ENCODE measurements at regions not wholly inside any gene's neighbourhood (a gene's known extent, or its start where the extent isn't known, plus 50 kb on each side); places are given as distances from the start of the nearest gene placed in this dataset.

- TF ChIP-seq CTCF (IDR thresholded peaks at IDR 0.05; ENCODE audit: poor library complexity) (no peak), EZH2 (IDR thresholded peaks at IDR 0.05; ENCODE audit: borderline replicate concordance) (no peak)
These were observed 211.1 kb downstream of the SOD2 start for GRCh38 chr6:159481897-159482296.

Measured in hepatocyte (in vitro differentiated cells).